SK-N-SH (cell line): ENCODE measurements at regions not wholly inside any gene's neighbourhood (a gene's known extent, or its start where the extent isn't known, plus 50 kb on each side); places are given as distances from the start of the nearest gene placed in this dataset.

ENCODE experiments used
- CTCF ChIA-PET: fragments of 300-600, 350-600 bp; formaldehyde crosslinking; extraction: SDS; loops from one replicate; lab custom pipeline; 2021; lab: Yijun Ruan, JAX
- POLR2A ChIA-PET: fragments of 350-600 bp; sonication (Branson Sonifier 250); formaldehyde crosslinking; extraction: SDS; loops from one replicate; lab custom pipeline; 2020; ENCODE audit warnings: antibody characterized with exemption, inconsistent platforms; lab: Yijun Ruan, JAX
- DNase-seq: peaks from one replicate; pipeline ENCODE4 v3.0.0; 2012
- H2AFZ ChIP-seq: fragments of 200-600 bp; sonication (generic); 2 replicates; pipeline ENCODE4 v1.8.1; 2016; ENCODE audit warnings: antibody characterized with exemption, mild to moderate bottlenecking, low read depth
- H3F3A ChIP-seq: fragments of 200-600 bp; sonication (generic); replicated peaks from 2 replicates; pipeline ENCODE3; 2016; ENCODE audit warnings: antibody characterized with exemption, mild to moderate bottlenecking; ENCODE audit not compliant: insufficient read depth
- H3K27ac ChIP-seq, 2 experiments: fragments of 200-500 bp in 1 of 2; fragments of 200-600 bp in 1 of 2; sonication (Bioruptor generic) in 1 of 2; sonication (generic), shearing (Covaris generic) in 1 of 2; 2 replicates each; pipeline versions ENCODE4 v1.5.1 to v1.6.1; 2014 to 2016; ENCODE audit warnings: low read depth in 2 of 2, inconsistent platforms in 1 of 2, low read length in 1 of 2, mild to moderate bottlenecking in 1 of 2, mixed read lengths in 1 of 2
- H3K27me3 ChIP-seq: fragments of 200-600 bp; sonication (generic), shearing (Covaris generic); 2 replicates; pipeline ENCODE4 v1.6.1; 2016; ENCODE audit warnings: mixed run types; ENCODE audit not compliant: insufficient read depth
- H3K36me3 ChIP-seq, 2 experiments: fragments of 200-500 bp in 1 of 2; fragments of 200-600 bp in 1 of 2; sonication (Bioruptor generic) in 1 of 2; sonication (generic) in 1 of 2; replicated peaks in 1 of 2; 2 replicates each; pipeline versions ENCODE3 to v1.5.1; 2014 to 2016; ENCODE audit warnings: low read length in 1 of 2, mild to moderate bottlenecking in 1 of 2; ENCODE audit not compliant: insufficient read depth in 2 of 2, control insufficient read depth in 1 of 2
- H3K4me1 ChIP-seq, 2 experiments: fragments of 200-500 bp in 1 of 2; fragments of 200-600 bp in 1 of 2; sonication (Bioruptor generic) in 1 of 2; sonication (generic), shearing (Covaris generic) in 1 of 2; 2 replicates each; pipeline versions ENCODE4 v1.5.1 to v1.6.1; 2014 to 2016; ENCODE audit warnings: low read depth in 1 of 2, low read length in 1 of 2, mixed run types in 1 of 2; ENCODE audit not compliant: insufficient read depth in 2 of 2, control insufficient read depth in 1 of 2
- H3K4me2 ChIP-seq: fragments of 200-600 bp; sonication (generic), shearing (Covaris generic); 2 replicates; pipeline ENCODE4 v1.6.1; 2017; ENCODE audit warnings: mixed run types
- H3K4me3 ChIP-seq, 2 experiments: fragments of 200-500 bp in 1 of 2; fragments of 200-600 bp in 1 of 2; sonication (Bioruptor generic) in 1 of 2; sonication (generic), shearing (Covaris generic) in 1 of 2; 2 replicates each; pipeline versions ENCODE4 v1.5.1 to v1.8.1; 2014 to 2016; ENCODE audit warnings: low read depth in 2 of 2, inconsistent platforms in 1 of 2, low read length in 1 of 2, mild to moderate bottlenecking in 1 of 2, mixed read lengths in 1 of 2, moderate library complexity in 1 of 2
- H3K79me2 ChIP-seq: fragments of 200-600 bp; sonication (generic); 2 replicates; pipeline ENCODE4 v1.8.1; 2017; ENCODE audit warnings: mild to moderate bottlenecking; ENCODE audit not compliant: insufficient read depth
- H3K9ac ChIP-seq: fragments of 200-600 bp; sonication (generic); 2 replicates; pipeline ENCODE4 v1.6.1; 2017; ENCODE audit warnings: mixed run types
- H3K9me2 ChIP-seq: fragments of 200-600 bp; sonication (generic); 2 replicates; pipeline ENCODE4 v1.6.1; 2017; ENCODE audit warnings: mixed run types
- H3K9me3 ChIP-seq: fragments of 200-600 bp; sonication (generic); 2 replicates; pipeline ENCODE4 v1.6.1; 2017; ENCODE audit warnings: mixed run types, mild to moderate bottlenecking, moderate library complexity
- H4K20me1 ChIP-seq: fragments of 200-600 bp; sonication (generic); 2 replicates; pipeline ENCODE4 v1.6.1; 2017; ENCODE audit warnings: mild to moderate bottlenecking, mixed run types; ENCODE audit not compliant: insufficient read depth
- EZH2phosphoT487 ChIP-seq: fragments of 200-600 bp; sonication (generic); IDR thresholded peaks from 2 replicates; pipeline ENCODE4 v1.6.1; 2017; ENCODE audit warnings: low read depth, mixed run types, mild to moderate bottlenecking, antibody characterized with exemption, moderate library complexity, borderline replicate concordance
- FOXJ3 ChIP-seq: sonication (generic); formaldehyde crosslinking; IDR thresholded peaks from 2 replicates; pipeline ENCODE4 v1.5.1; 2020; ENCODE audit warnings: mild to moderate bottlenecking, missing genetic modification reagents
- FOXM1 ChIP-seq: IDR thresholded peaks from 2 replicates; pipeline ENCODE4 v1.4.0; 2012; ENCODE audit warnings: low read depth, mild to moderate bottlenecking
- IRF3 ChIP-seq: fragments of 150-350 bp; IDR thresholded peaks from 2 replicates; pipeline ENCODE4 v1.6.1; 2016; ENCODE audit warnings: mild to moderate bottlenecking, low read depth, low read length
- JUND ChIP-seq: IDR thresholded peaks from 2 replicates; pipeline ENCODE4 v1.4.0; 2012
- MEF2A ChIP-seq: IDR thresholded peaks from 2 replicates; pipeline ENCODE4 v1.4.0; 2012; ENCODE audit warnings: low read depth, borderline replicate concordance
- NRF1 ChIP-seq: IDR thresholded peaks from 2 replicates; pipeline ENCODE4 v1.6.1; 2012; ENCODE audit warnings: low read depth, mild to moderate bottlenecking, low read length
- PBX3 ChIP-seq: IDR thresholded peaks from 2 replicates; pipeline ENCODE4; 2012
- REST ChIP-seq: IDR thresholded peaks from 2 replicates; pipeline ENCODE4 v1.6.1; 2012; ENCODE audit warnings: mild to moderate bottlenecking, low read depth, low read length, moderate library complexity
- RXRA ChIP-seq: IDR thresholded peaks from 2 replicates; pipeline ENCODE4 v1.4.0; 2012; ENCODE audit warnings: low read depth, mild to moderate bottlenecking, borderline replicate concordance
- TCF12 ChIP-seq: IDR thresholded peaks from 2 replicates; pipeline ENCODE4 v1.4.0; 2012
- ZBTB33 ChIP-seq: IDR thresholded peaks from 2 replicates; pipeline ENCODE4 v1.4.0; 2012; ENCODE audit warnings: low read depth, borderline replicate concordance
- WGBS: methylation state at CpG from one replicate; pipeline ENCODE4 v1.1.6; 2017; ENCODE audit warnings: low lambda C conversion rate; 5-methylcytosine and 5-hydroxymethylcytosine counted together
- TF ChIP-seq, protein P1 (sequence below): fragments of 200-600 bp; sonication (generic); IDR thresholded peaks from 2 replicates; pipeline ENCODE4 v1.6.1; 2017; ENCODE audit warnings: antibody characterized with exemption, mild to moderate bottlenecking, moderate library complexity
- TF ChIP-seq, protein P2 (sequence below): fragments of 150-350 bp; IDR thresholded peaks from 2 replicates; pipeline ENCODE4 v1.6.1; 2017; ENCODE audit warnings: antibody characterized with exemption, low read length, low read depth, borderline replicate concordance

DNA sequence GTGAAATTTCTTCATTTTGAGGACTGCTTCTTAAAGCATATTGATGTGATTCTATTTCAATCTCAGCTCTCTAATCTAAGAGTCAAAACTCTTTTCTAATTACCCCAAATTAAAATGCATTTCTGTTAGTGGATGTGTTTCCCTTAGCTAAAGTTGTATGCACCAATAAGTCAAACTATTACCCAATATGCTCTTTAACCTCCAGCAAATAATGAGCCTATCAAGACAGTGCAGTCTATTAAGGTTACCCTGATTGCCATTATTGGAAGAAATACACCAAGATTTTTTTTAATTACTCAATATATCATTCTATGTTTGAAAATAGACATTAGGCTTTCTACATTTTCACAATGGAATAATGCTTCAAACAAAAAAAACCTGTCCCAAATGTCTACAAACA lies 310.0 kb downstream of the BTG1 start (continued):
- TF ChIP-seq REST (no peak), ZBTB33 (no peak), RXRA (no peak)
- TF ChIP-seq, all 33 proteins: peak for 0

DNA sequence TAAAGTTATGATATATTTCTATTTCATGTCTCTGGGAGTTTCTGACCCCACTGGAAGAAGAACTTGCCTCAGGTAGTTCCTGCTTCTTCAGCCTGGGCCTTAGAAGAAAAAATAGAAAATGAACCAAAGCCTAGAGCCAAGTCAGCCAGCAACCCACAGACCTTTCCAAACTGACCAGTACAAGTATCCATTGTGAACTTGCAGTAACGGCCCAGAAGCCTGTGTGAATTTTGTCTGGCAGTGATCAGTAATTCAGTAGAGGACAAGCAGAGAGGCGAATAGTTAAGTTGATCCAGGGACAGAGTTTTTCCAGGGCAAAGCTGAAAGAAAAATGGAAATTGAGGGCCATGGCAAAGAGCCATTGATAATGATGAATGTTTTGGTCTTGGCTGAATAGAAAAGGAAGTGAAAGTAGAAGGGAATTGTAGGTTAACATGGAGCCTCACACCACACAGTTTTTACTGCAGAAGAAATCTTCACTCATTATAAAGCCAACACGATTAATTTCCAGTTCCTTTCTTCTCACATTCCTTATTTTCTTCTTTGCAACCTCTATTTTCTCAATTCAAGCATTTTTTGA lies 311.8 kb downstream of the BTG1 start:
- TF ChIP-seq NRF1 (no peak), TCF12 (no peak), IRF3 (no peak), PBX3 (no peak), MEF2A (no peak), FOXJ3 (CRISPR knock-in tag) (no peak), JUND (no peak), FOXM1 (no peak), EZH2phosphoT487 (no peak), RXRA (no peak)
- TF ChIP-seq, protein P1, sequence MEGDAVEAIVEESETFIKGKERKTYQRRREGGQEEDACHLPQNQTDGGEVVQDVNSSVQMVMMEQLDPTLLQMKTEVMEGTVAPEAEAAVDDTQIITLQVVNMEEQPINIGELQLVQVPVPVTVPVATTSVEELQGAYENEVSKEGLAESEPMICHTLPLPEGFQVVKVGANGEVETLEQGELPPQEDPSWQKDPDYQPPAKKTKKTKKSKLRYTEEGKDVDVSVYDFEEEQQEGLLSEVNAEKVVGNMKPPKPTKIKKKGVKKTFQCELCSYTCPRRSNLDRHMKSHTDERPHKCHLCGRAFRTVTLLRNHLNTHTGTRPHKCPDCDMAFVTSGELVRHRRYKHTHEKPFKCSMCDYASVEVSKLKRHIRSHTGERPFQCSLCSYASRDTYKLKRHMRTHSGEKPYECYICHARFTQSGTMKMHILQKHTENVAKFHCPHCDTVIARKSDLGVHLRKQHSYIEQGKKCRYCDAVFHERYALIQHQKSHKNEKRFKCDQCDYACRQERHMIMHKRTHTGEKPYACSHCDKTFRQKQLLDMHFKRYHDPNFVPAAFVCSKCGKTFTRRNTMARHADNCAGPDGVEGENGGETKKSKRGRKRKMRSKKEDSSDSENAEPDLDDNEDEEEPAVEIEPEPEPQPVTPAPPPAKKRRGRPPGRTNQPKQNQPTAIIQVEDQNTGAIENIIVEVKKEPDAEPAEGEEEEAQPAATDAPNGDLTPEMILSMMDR, result no peak
- TF ChIP-seq, protein P2, sequence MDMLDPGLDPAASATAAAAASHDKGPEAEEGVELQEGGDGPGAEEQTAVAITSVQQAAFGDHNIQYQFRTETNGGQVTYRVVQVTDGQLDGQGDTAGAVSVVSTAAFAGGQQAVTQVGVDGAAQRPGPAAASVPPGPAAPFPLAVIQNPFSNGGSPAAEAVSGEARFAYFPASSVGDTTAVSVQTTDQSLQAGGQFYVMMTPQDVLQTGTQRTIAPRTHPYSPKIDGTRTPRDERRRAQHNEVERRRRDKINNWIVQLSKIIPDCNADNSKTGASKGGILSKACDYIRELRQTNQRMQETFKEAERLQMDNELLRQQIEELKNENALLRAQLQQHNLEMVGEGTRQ, result no peak
- TF ChIP-seq, all 33 proteins: peak for 0
- Histone ChIP-seq H3K9ac (no peak overlapping the region), H3K4me2 (no peak overlapping the region), H3K79me2 (no peaks in the 10 kb centered on the region), H4K20me1 (no peaks in the 10 kb centered on the region), H3K27ac (no peak overlapping the region), H3K9me3 (no peaks in the 10 kb centered on the region), H3F3A (no peaks in the 10 kb centered on the region), H3K9me2 (no peaks in the 10 kb centered on the region), H3K4me1 (no peaks in the 10 kb centered on the region), H3K27me3 (no peaks in the 10 kb centered on the region), H3K4me3 (no peak overlapping the region), H2AFZ (no peak overlapping the region), H3K36me3 (no peaks in the 10 kb centered on the region)
- CTCF ChIA-PET, result no interaction called here
- WGBS, result 63% methylated on average over 3 of the region's 3 CpGs
- POLR2A ChIA-PET, result no interaction called here
- no peak for DNase-seq
